GM12878 (cell line): ENCODE measurements at regions not wholly inside any gene's neighbourhood (a gene's known extent, or its start where the extent isn't known, plus 50 kb on each side); places are given as distances from the start of the nearest gene placed in this dataset.

ENCODE experiments used
- ATAC-seq: fragments of 200-7000 bp; cut with Tn5 transposase; 3 replicates; pipeline ENCODE4 v1.9.1; 2020; ENCODE audit warnings: mild to moderate bottlenecking, moderate library complexity
- BruUV-seq: library from RNA; stranded (reverse); fragments of 400-500 nt; replicated peaks from 2 replicates; lab custom pipeline; 2021; lab: Mats Ljungman, UMichigan
- CTCF ChIA-PET: fragments of 300-600 bp; sonication (Branson Sonifier 250); formaldehyde crosslinking; extraction: SDS; loops from one replicate; lab custom pipeline; 2021; ENCODE audit warnings: inconsistent platforms; lab: Yijun Ruan, JAX
- POLR2A ChIA-PET: fragments of 350-600 bp; formaldehyde crosslinking; extraction: SDS; loops from one replicate; lab custom pipeline; 2021; ENCODE audit warnings: inconsistent platforms; lab: Charles Lee
- RAD21 ChIA-PET: fragments of 300-600 bp; sonication (Branson Sonifier 250); formaldehyde crosslinking; loops from one replicate; lab custom pipeline; 2023; ENCODE audit warnings: antibody characterized with exemption; ENCODE audit not compliant: unreplicated experiment; lab: Charles Lee
- SMC1A ChIA-PET: fragments of 300-600 bp; sonication (Branson Sonifier 250); formaldehyde crosslinking; loops from one replicate; lab custom pipeline; 2023; ENCODE audit not compliant: unreplicated experiment, uncharacterized antibody; lab: Charles Lee
- DNase-seq: peaks from one replicate; pipeline ENCODE4 v3.0.0-alpha.2; 2011; ENCODE audit warnings: low read depth, low spot score
- FAIRE-seq: peaks from 3 replicates; lab custom pipeline; 2011; peaks lifted over from hg19 to GRCh38; lab: Jason Lieb, UNC
- H2AFZ ChIP-seq: 2 replicates; pipeline ENCODE4 v1.6.0; 2011; ENCODE audit warnings: low read depth, low read length, control low read depth; ENCODE audit not compliant: control insufficient read depth
- H3K27ac ChIP-seq: 2 replicates; pipeline ENCODE4 v1.5.1; 2011; ENCODE audit warnings: control low read depth; ENCODE audit not compliant: control insufficient read depth, insufficient read depth
- H3K27me3 ChIP-seq, 2 experiments: replicated peaks in 1 of 2; 2 replicates each; pipeline versions ENCODE4 v1.6.0 to v1.6.1; 2011; ENCODE audit warnings: low read length in 1 of 2; ENCODE audit not compliant: control insufficient read depth in 2 of 2, insufficient read depth in 2 of 2
- H3K36me3 ChIP-seq, 2 experiments: 2 replicates each; pipeline ENCODE4 v1.5.1; 2011; ENCODE audit warnings: low read length in 1 of 2; ENCODE audit not compliant: control insufficient read depth in 2 of 2, insufficient read depth in 2 of 2
- H3K4me1 ChIP-seq: 2 replicates; pipeline ENCODE4 v1.6.1; 2011; ENCODE audit warnings: mild to moderate bottlenecking, low read length, moderate library complexity, mixed read lengths; ENCODE audit not compliant: control insufficient read depth, insufficient read depth
- H3K4me2 ChIP-seq: 2 replicates; pipeline ENCODE4 v1.6.0; 2011; ENCODE audit warnings: control low read depth; ENCODE audit not compliant: control insufficient read depth, insufficient read depth
- H3K4me3 ChIP-seq: fragments of 200-600 bp; sonication (generic); 2 replicates; pipeline ENCODE4 v1.5.1; 2016
- H3K79me2 ChIP-seq: 2 replicates; pipeline ENCODE4 v1.6.0; 2011; ENCODE audit warnings: low read length; ENCODE audit not compliant: control insufficient read depth, insufficient read depth
- H3K9ac ChIP-seq: 2 replicates; pipeline ENCODE4 v1.8.0; 2011; ENCODE audit warnings: low read length, control low read depth, mixed read lengths; ENCODE audit not compliant: control insufficient read depth, insufficient read depth
- H3K9me3 ChIP-seq: replicated peaks from 3 replicates; pipeline ENCODE4 v1.5.1; 2011; ENCODE audit warnings: mild to moderate bottlenecking, low read length; ENCODE audit not compliant: control insufficient read depth, insufficient read depth
- H4K20me1 ChIP-seq: 2 replicates; pipeline ENCODE4 v1.6.0; 2011; ENCODE audit not compliant: control insufficient read depth, insufficient read depth
- E2F8 ChIP-seq: fragments of 450-650 bp; IDR thresholded peaks from 2 replicates; pipeline ENCODE4 v1.6.1; 2018; ENCODE audit warnings: mild to moderate bottlenecking, low read depth, moderate library complexity; ENCODE audit not compliant: partially characterized antibody
- YY1 ChIP-seq: IDR thresholded peaks from 2 replicates; pipeline ENCODE4 v1.6.1; 2011; ENCODE audit warnings: low read depth, mild to moderate bottlenecking, low read length
- WGBS: methylation state at CpG from one replicate; pipeline ENCODE4 v1.1.6; 2016; ENCODE audit warnings: low lambda C conversion rate; ENCODE audit not compliant: insufficient replicate concordance, insufficient coverage; ENCODE audit errors: missing lambda C conversion rate; 5-methylcytosine and 5-hydroxymethylcytosine counted together
- in situ Hi-C: fragments of 300-500 bp; cut with MboI; formaldehyde crosslinking; loops from 9 replicates; pipeline ENCODE4 v1.14.3; 2018; ENCODE audit warnings: mixed read lengths
- intact Hi-C: fragments of 100-400 bp; cut with micrococcal nuclease; formaldehyde crosslinking; loops from one replicate; pipeline ENCODE4 v1.14.2; 2022; ENCODE audit not compliant: unreplicated experiment
- TF ChIP-seq, protein P1 (sequence below): IDR thresholded peaks from 2 replicates; pipeline ENCODE4 v1.6.1; 2011; ENCODE audit warnings: mild to moderate bottlenecking, low read depth, low read length, moderate library complexity; ENCODE audit not compliant: insufficient replicate concordance
- TF ChIP-seq, protein P2 (sequence below), 3 experiments: IDR thresholded peaks in 2 of 3; conservative IDR thresholded peaks in 1 of 3; 2 replicates each; pipeline ENCODE4 v1.5.1; 2011; ENCODE audit warnings: low read depth in 3 of 3, low read length in 3 of 3, mild to moderate bottlenecking in 3 of 3, control low read depth in 2 of 3, moderate library complexity in 2 of 3, inconsistent platforms in 1 of 3, mixed read lengths in 1 of 3; ENCODE audit not compliant: control insufficient read depth in 2 of 3, insufficient read depth in 1 of 3; ENCODE audit errors: extremely low read depth in 1 of 3
- TF ChIP-seq, protein P3 (sequence below): fragments of 450-650 bp; IDR thresholded peaks from 2 replicates; pipeline ENCODE4 v1.6.1; 2016; ENCODE audit warnings: mild to moderate bottlenecking, moderate library complexity, borderline replicate concordance

DNA sequence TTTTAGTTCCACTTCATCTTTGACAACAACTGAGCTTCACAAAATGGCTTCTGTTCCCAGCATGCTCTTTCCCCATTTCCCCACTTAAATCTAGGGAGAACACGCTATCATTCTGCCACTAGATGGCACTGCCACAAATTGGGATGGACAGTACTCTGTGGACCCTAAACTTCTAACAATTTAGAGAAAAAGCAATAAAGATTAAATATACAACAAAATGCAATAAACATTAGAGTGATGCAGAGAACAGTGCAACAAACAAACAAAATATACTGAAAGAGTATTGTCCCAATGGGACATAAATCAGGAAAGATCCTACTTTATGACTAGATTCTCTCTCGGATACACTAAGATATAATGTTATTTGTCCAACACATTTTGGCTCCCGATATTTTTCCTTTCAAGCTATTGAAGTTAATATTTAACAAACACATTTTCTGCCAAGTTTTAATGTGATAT is 169.7 kb upstream of the TMCO5A start:
- no peak overlapping the region for H3K4me2 ChIP-seq
- WGBS = 48% methylated on average over 3 of the region's 3 CpGs
- RAD21 ChIA-PET = no interaction called here
- H3K79me2 ChIP-seq = no peaks in the 10 kb centered on the region
- H3K27ac ChIP-seq = no peak overlapping the region
- no peak overlapping the region for H3K4me3 ChIP-seq
- no peaks in the 10 kb centered on the region for H3K4me1 ChIP-seq
- TF ChIP-seq E2F8 (no peak), YY1 (peak; percentile 84)
- TF ChIP-seq, protein P1, sequence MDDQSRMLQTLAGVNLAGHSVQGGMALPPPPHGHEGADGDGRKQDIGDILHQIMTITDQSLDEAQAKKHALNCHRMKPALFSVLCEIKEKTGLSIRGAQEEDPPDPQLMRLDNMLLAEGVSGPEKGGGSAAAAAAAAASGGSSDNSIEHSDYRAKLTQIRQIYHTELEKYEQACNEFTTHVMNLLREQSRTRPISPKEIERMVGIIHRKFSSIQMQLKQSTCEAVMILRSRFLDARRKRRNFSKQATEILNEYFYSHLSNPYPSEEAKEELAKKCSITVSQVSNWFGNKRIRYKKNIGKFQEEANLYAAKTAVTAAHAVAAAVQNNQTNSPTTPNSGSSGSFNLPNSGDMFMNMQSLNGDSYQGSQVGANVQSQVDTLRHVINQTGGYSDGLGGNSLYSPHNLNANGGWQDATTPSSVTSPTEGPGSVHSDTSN = no peak
- TF ChIP-seq, protein P2, sequence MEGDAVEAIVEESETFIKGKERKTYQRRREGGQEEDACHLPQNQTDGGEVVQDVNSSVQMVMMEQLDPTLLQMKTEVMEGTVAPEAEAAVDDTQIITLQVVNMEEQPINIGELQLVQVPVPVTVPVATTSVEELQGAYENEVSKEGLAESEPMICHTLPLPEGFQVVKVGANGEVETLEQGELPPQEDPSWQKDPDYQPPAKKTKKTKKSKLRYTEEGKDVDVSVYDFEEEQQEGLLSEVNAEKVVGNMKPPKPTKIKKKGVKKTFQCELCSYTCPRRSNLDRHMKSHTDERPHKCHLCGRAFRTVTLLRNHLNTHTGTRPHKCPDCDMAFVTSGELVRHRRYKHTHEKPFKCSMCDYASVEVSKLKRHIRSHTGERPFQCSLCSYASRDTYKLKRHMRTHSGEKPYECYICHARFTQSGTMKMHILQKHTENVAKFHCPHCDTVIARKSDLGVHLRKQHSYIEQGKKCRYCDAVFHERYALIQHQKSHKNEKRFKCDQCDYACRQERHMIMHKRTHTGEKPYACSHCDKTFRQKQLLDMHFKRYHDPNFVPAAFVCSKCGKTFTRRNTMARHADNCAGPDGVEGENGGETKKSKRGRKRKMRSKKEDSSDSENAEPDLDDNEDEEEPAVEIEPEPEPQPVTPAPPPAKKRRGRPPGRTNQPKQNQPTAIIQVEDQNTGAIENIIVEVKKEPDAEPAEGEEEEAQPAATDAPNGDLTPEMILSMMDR (IDR thresholded peaks at IDR 0.05 in 2 of 3, conservative IDR thresholded peaks at IDR 0.05 in 1 of 3; ENCODE audit: control insufficient read depth in 2 of 3, extremely low read depth in 1 of 3, insufficient read depth in 1 of 3, low read depth in 3 of 3, low read length in 3 of 3) = peak; percentile 21 to 45 (median 36); a peak in 4 of 6 replicates
- TF ChIP-seq, protein P3, sequence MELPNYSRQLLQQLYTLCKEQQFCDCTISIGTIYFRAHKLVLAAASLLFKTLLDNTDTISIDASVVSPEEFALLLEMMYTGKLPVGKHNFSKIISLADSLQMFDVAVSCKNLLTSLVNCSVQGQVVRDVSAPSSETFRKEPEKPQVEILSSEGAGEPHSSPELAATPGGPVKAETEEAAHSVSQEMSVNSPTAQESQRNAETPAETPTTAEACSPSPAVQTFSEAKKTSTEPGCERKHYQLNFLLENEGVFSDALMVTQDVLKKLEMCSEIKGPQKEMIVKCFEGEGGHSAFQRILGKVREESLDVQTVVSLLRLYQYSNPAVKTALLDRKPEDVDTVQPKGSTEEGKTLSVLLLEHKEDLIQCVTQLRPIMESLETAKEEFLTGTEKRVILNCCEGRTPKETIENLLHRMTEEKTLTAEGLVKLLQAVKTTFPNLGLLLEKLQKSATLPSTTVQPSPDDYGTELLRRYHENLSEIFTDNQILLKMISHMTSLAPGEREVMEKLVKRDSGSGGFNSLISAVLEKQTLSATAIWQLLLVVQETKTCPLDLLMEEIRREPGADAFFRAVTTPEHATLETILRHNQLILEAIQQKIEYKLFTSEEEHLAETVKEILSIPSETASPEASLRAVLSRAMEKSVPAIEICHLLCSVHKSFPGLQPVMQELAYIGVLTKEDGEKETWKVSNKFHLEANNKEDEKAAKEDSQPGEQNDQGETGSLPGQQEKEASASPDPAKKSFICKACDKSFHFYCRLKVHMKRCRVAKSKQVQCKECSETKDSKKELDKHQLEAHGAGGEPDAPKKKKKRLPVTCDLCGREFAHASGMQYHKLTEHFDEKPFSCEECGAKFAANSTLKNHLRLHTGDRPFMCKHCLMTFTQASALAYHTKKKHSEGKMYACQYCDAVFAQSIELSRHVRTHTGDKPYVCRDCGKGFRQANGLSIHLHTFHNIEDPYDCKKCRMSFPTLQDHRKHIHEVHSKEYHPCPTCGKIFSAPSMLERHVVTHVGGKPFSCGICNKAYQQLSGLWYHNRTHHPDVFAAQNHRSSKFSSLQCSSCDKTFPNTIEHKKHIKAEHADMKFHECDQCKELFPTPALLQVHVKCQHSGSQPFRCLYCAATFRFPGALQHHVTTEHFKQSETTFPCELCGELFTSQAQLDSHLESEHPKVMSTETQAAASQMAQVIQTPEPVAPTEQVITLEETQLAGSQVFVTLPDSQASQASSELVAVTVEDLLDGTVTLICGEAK = no peak
- no peak for DNase-seq
- no peaks in the 10 kb centered on the region for H3K36me3 ChIP-seq
- intact Hi-C loops (loop anchor here (10.0 kb wide), 2 partner anchors 60 to 170 kb away; no protein-coding TSS in a partner anchor), in situ Hi-C loops (no loop called here)
- no peaks in the 10 kb centered on the region for H4K20me1 ChIP-seq
- H3K9me3 ChIP-seq = no peaks in the 10 kb centered on the region
- H3K9ac ChIP-seq = no peak overlapping the region
- ATAC-seq = peak; percentile 80
- SMC1A ChIA-PET = interaction anchor here (1.3 to 1.6 kb wide), 3 partner anchors 34 to 116 kb away, joined by 3 to 4 read pairs (median 4); no protein-coding TSS in a partner anchor
- POLR2A ChIA-PET = no interaction called here
- CTCF ChIA-PET = interaction anchor here (0.7 to 2.4 kb wide), 12 partner anchors 8 to 320 kb away, joined by 3 to 14 read pairs (median 3); no protein-coding TSS in a partner anchor
- H2AFZ ChIP-seq = peak overlapping the region; percentile 19
- no peak for FAIRE-seq
- no TSS peak for BruUV-seq
- H3K27me3 ChIP-seq = no peaks in the 10 kb centered on the region
